GM19035 (cell line): ENCODE measurements at regions not wholly inside any gene's neighbourhood (a gene's known extent, or its start where the extent isn't known, plus 50 kb on each side); places are given as distances from the start of the nearest gene placed in this dataset.

Experiments used
- ATAC-seq: cut with Tn5 transposase; IDR thresholded peaks from one replicate; pipeline ENCODE4 v1.9.1; 2021; ENCODE audit not compliant: unreplicated experiment

- ATAC-seq, result no peak
These were observed 160.7 kb upstream of the ZNF32 start for GRCh38 chr10:43809211-43809930.

GRCh38 chr10:43808136-43808535 is 159.5 kb upstream of the ZNF32 start:
- no peak for ATAC-seq

GRCh38 chr10:43806831-43807640 is 158.4 kb upstream of the ZNF32 start:
- no peak for ATAC-seq

- ATAC-seq, result no peak
These were observed 155.1 kb upstream of the ZNF32 start for GRCh38 chr10:43803791-43804190.

GRCh38 chr10:43802988-43803696 is 154.5 kb upstream of the ZNF32 start:
- ATAC-seq, result no peak

- no peak for ATAC-seq
These were observed 152.9 kb upstream of the ZNF32 start for GRCh38 chr10:43801626-43802025.

- no peak for ATAC-seq
These were observed 152.5 kb upstream of the ZNF32 start for GRCh38 chr10:43801140-43801539.

GRCh38 chr10:43796781-43797180 is 148.1 kb upstream of the ZNF32 start:
- no peak for ATAC-seq

GRCh38 chr10:43795639-43796038 is 147.0 kb upstream of the ZNF32 start:
- ATAC-seq, result no peak

- ATAC-seq, result no peak
These were observed 146.4 kb upstream of the ZNF32 start for GRCh38 chr10:43795093-43795492.

- ATAC-seq, result no peak
These were observed 145.6 kb upstream of the ZNF32 start for GRCh38 chr10:43794181-43794815.

GRCh38 chr10:43793704-43794103 is 145.0 kb upstream of the ZNF32 start:
- no peak for ATAC-seq

- no peak for ATAC-seq
These were observed 141.5 kb upstream of the ZNF32 start for GRCh38 chr10:43790147-43790546.

- ATAC-seq, result no peak
These were observed 136.6 kb upstream of the ZNF32 start for GRCh38 chr10:43785252-43785651.

GRCh38 chr10:43782814-43783213 is 134.1 kb upstream of the ZNF32 start:
- no peak for ATAC-seq

GRCh38 chr10:43781480-43782361 is 133.0 kb upstream of the ZNF32 start:
- no peak for ATAC-seq

GRCh38 chr10:43778571-43778970 is 129.9 kb upstream of the ZNF32 start:
- no peak for ATAC-seq

- ATAC-seq, result no peak
These were observed 126.7 kb upstream of the ZNF32 start for GRCh38 chr10:43775384-43775783.

GRCh38 chr10:43774234-43774769 is 125.6 kb upstream of the ZNF32 start:
- no peak for ATAC-seq

GRCh38 chr10:43773736-43774135 is 125.1 kb upstream of the ZNF32 start:
- no peak for ATAC-seq
